Effector memory CD8-positive, alpha-beta T cell (primary cell): ENCODE measurements at regions not wholly inside any gene's neighbourhood (a gene's known extent, or its start where the extent isn't known, plus 50 kb on each side); places are given as distances from the start of the nearest gene placed in this dataset.
"Not testable (repeated sequence)": the region's sequence is repeated elsewhere in the genome, so short reads cannot be mapped to it uniquely, and the experiment has no call there.

Experiments
- ATAC-seq: fragments of 150-1000 bp; cut with Tn5 transposase; replicated peaks from 2 replicates; pipeline ENCODE4 v1.10.0; 2021; ENCODE audit warnings: mild to moderate bottlenecking, moderate library complexity
- DNase-seq, 3 experiments: peaks; one replicate each; pipeline ENCODE4 v3.0.0; 2021
- H3K27ac Mint-ChIP-seq, 2 donors: one replicate each; pipeline ENCODE4 v1.8.0; 2022; ENCODE audit warnings: mild to moderate bottlenecking in 2 of 2, mixed read lengths in 2 of 2, moderate library complexity in 2 of 2
- H3K27me3 Mint-ChIP-seq, 2 donors: one replicate each; pipeline ENCODE4 v1.8.0; 2022; ENCODE audit warnings: mixed read lengths in 2 of 2
- H3K36me3 Mint-ChIP-seq: one replicate; pipeline ENCODE4 v1.8.0; 2022; ENCODE audit warnings: mild to moderate bottlenecking, moderate library complexity, mixed read lengths; ENCODE audit not compliant: insufficient read depth
- H3K4me1 Mint-ChIP-seq, 2 donors: one replicate each; pipeline ENCODE4 v1.8.0; 2022; ENCODE audit warnings: low read depth in 2 of 2, mixed read lengths in 2 of 2
- H3K4me3 Mint-ChIP-seq, 2 donors: one replicate each; pipeline ENCODE4 v1.8.0; 2022; ENCODE audit warnings: mild to moderate bottlenecking in 2 of 2, mixed read lengths in 2 of 2, moderate library complexity in 2 of 2
- H3K9me3 Mint-ChIP-seq, 2 donors: one replicate each; pipeline ENCODE4 v1.8.0; 2022; ENCODE audit warnings: mixed read lengths in 2 of 2

DNA sequence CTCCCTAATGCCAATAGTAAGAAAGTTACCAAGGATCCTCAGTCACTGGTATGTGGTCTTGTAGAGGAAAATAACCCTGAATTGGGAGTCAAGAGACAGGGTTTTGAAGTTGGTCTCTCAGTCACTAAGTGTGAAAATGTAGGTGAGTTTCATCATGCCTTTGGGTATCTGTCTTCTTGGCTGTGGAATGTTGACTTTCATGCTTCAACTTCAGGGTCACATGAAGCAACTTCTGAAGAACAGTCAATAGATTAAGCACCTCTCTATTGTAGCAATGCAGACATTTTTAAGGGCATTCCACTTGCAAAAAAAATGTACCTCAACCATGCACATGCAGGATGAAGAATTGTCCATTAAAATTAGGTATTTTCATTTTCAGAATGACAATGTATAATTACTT is 194.6 kb downstream of the CSNK1G3 start:
- no peak overlapping the region for H3K27ac Mint-ChIP-seq
- DNase-seq = no peak
- no peaks in the 10 kb centered on the region for H3K27me3 Mint-ChIP-seq
- no peaks in the 10 kb centered on the region for H3K36me3 Mint-ChIP-seq
- no peak overlapping the region for H3K4me3 Mint-ChIP-seq
- no peaks in the 10 kb centered on the region for H3K9me3 Mint-ChIP-seq
- no peak for ATAC-seq
- H3K4me1 Mint-ChIP-seq = no peaks in the 10 kb centered on the region

DNA sequence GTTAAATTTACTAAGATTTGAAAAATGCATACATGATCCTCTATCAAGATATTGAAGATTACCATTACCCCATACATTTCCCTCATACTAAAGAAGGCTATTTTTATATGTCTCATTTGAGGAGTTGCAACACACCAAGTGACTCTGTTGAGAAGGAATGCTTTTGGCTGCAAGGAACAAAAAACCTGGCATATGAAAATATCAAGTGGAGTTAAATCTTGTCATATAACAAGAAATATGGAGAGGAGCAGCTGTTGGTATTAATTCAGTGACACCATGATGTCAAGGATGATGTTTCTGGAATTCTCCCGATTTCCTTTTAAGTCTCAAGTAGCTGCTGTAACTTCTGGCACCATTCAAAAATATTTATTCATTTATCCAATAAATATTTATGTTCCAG is 193.8 kb downstream of the CSNK1G3 start:
- Mint-ChIP-seq H3K9me3 (no peaks in the 10 kb centered on the region), H3K4me3 (no peak overlapping the region), H3K27me3 (no peaks in the 10 kb centered on the region), H3K27ac (no peak overlapping the region), H3K4me1 (no peaks in the 10 kb centered on the region), H3K36me3 (no peaks in the 10 kb centered on the region)
- DNase-seq = no peak
- ATAC-seq = no peak

DNA sequence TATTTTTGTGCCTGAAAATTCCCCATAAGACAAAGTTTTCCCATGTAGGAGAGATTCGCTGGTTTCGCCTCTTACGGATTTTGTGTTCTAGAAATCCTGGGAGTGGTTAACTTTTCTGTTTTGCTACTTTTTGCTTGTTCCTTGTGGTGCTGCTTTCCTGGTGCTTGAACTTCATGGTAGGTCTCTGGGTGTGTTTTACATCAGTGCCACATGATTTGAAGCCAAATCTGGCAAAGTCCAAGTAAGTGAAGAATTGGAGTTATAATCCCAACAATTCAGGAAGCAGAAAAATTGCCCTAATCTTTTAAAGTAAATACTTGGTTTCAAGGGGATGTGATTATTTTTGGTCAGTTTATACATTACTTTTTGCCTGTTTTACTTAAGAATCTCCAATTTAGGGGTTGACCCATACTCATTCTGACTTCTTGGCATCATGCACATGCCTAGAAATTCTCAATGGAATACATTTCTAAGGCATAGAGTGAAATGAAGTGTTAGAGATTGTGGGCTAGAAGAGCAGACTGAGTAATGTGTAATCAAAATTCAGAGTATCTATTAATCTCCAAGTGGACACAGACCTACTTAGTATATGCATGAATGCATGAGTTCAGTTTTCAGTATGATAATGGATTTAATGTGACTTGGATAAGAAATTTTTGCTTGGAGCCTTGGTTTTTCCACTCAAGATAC is 189.7 kb downstream of the CSNK1G3 start:
- no peaks in the 10 kb centered on the region for H3K9me3 Mint-ChIP-seq
- H3K36me3 Mint-ChIP-seq = no peaks in the 10 kb centered on the region
- no peaks in the 10 kb centered on the region for H3K27me3 Mint-ChIP-seq
- DNase-seq (no peak), ATAC-seq (no peak)
- H3K4me3 Mint-ChIP-seq = no peak overlapping the region
- H3K4me1 Mint-ChIP-seq = no peaks in the 10 kb centered on the region
- no peak overlapping the region for H3K27ac Mint-ChIP-seq

DNA sequence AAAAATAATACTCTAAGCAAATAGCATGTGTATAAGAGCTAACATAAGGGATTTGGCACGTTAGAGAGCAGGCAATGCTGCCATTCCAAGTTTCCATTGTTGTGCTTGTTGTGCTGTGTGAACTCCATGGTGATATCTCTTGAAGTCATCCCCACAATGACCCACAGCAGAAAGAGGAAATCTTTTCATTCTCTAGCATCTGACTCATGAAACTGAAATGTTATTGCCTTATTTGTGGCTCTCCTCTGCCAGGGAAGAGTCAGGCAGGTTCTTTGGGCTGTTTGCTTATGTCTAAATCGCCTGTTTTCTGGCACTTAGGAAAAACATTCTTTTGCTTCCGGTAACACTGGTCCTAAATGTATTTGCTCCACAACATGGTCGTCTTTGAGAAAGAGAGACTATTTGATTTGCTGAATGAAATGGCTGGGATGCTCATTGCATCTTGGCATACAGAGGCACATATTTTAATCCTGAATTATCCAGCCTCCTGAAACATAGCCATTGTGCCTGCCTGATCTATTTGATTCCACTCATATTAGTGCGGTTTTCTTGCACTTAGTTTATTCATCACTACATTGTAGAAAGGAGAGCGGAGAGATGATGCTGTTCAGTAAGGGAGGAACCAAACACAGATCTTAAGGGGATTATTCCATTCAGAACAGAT is 188.8 kb downstream of the CSNK1G3 start:
- H3K36me3 Mint-ChIP-seq = no peaks in the 10 kb centered on the region
- ATAC-seq = no peak

DNA sequence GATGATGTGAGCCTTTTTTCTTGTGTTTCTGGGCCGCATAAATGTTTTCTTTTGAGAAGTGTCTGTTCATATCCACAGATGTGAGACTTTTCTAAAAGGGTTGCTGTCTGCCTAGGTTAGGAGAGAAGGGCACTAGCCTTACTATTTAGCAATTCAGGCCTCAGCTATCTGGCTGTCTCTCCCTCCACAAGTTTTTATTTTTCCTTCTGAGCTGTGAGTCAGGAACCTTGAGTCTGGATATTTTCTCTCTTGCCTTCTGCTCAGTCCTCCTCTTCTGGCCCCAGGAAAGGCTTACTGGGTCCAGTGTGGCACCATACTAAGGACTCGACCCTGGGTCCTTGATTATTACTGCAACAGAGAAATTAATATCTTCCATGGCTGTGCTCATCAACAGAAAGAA is 187.6 kb downstream of the CSNK1G3 start:
- Mint-ChIP-seq H3K36me3 (no peaks in the 10 kb centered on the region), H3K27ac (no peak overlapping the region), H3K27me3 (no peaks in the 10 kb centered on the region), H3K4me1 (no peaks in the 10 kb centered on the region), H3K9me3 (no peaks in the 10 kb centered on the region), H3K4me3 (no peak overlapping the region)
- ATAC-seq = no peak
- DNase-seq = no peak

More for the DNA sequence above, 188.8 kb downstream of the CSNK1G3 start:
- H3K4me3 Mint-ChIP-seq = no peak overlapping the region
- DNase-seq = no peak
- no peaks in the 10 kb centered on the region for H3K9me3 Mint-ChIP-seq
- H3K4me1 Mint-ChIP-seq = no peaks in the 10 kb centered on the region
- no peak overlapping the region for H3K27ac Mint-ChIP-seq
- no peaks in the 10 kb centered on the region for H3K27me3 Mint-ChIP-seq

DNA sequence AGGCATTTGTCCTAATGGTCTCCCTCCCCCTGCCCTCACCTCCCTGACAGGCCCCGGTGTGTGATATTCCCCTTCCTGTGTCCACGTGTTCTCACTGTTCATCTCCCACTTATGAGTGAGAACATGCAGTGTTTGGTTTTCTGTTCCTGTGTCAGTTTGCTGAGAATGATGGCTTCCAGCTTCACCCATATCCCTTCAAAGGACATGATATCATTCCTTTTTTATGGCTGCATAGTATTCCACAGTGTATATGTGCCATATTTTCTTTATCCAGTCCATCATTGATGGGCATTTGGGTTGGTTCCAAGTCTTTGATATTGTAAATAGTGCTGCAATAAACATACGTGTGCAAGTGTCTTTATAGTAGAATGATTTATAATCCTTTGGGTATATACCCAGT is 187.0 kb downstream of the CSNK1G3 start:
- H3K27me3 Mint-ChIP-seq, H3K9me3 Mint-ChIP-seq, H3K4me1 Mint-ChIP-seq, H3K4me3 Mint-ChIP-seq, H3K27ac Mint-ChIP-seq, DNase-seq, ATAC-seq, H3K36me3 Mint-ChIP-seq: not testable (repeated sequence)

DNA sequence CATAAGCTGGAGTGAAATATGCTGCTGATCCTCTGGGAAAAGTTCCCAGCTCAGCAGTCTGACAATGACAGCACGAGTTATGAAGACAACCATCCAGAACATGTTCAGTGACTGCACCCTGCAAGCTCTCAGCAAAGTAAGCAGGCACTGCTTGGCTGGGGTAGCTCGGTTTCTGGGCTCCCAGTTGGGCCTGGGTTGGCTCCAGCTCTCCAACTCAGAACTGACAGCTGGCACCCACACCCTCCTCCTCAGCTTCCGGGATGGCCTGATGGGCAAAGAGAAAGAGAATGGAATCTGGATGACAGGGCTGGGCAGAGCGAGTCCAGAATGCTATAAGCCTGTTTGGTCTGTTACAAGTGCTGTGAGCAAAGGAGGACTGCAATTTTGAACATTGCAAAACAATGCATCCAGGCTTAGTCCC is 185.0 kb downstream of the CSNK1G3 start:
- H3K27ac Mint-ChIP-seq = no peak overlapping the region
- DNase-seq (no peak), ATAC-seq (no peak)
- peaks cover 3% of the 10 kb centered on the region for H3K36me3 Mint-ChIP-seq
- no peaks in the 10 kb centered on the region for H3K27me3 Mint-ChIP-seq
- H3K4me3 Mint-ChIP-seq = no peak overlapping the region
- H3K4me1 Mint-ChIP-seq = no peaks in the 10 kb centered on the region
- no peaks in the 10 kb centered on the region for H3K9me3 Mint-ChIP-seq

DNA sequence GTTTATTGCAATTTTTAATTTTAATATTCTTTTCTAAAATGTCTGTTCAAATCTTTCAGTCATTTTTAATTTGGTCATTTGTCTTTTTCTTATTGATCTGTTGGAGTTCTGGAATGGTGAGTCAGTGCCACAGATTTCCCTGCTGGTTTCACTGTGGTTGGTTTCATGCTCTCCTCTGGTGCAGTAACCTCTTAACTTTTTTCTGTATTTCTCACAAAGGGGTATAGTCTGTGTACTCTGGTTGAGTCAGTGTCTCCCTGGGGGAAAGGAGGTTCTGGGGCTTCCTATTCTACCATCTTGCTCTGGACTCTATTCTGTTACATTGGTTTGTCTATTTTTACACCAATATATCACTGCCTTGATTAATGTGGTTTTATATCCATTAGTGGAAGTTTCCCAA is 178.8 kb downstream of the CSNK1G3 start:
- H3K27me3 Mint-ChIP-seq = no peaks in the 10 kb centered on the region
- ATAC-seq = no peak
- H3K4me1 Mint-ChIP-seq = no peaks in the 10 kb centered on the region
- no peak overlapping the region for H3K27ac Mint-ChIP-seq
- DNase-seq = no peak
- peaks cover 0 to 3% of the 10 kb centered on the region in 2 donors for H3K9me3 Mint-ChIP-seq
- H3K36me3 Mint-ChIP-seq = peaks cover 3% of the 10 kb centered on the region
- H3K4me3 Mint-ChIP-seq = no peak overlapping the region

DNA sequence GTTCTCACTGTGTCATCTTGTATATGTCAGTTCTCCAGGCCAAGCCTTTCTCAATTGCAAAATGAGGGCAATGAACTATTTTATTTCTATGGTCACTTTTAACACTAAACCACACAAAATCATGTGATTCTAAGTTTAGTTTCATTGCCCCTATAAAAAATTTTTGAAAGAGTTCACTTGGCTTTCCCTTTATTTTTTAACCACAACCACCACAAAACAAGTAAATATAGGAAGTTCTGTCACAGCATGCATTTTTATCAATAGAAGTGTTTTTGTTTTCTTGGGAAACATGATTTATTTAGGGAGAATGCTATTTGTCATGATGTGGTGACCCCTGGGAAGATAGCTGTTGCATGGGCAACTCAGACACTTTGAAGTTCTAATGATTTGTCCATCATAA is 169.1 kb downstream of the CSNK1G3 start:
- peaks cover 2 to 22% of the 10 kb centered on the region in 2 donors for H3K9me3 Mint-ChIP-seq
- H3K4me3 Mint-ChIP-seq = no peak overlapping the region
- no peak overlapping the region for H3K27ac Mint-ChIP-seq
- H3K4me1 Mint-ChIP-seq = no peaks in the 10 kb centered on the region
- ATAC-seq = no peak
- H3K36me3 Mint-ChIP-seq = no peaks in the 10 kb centered on the region
- DNase-seq = no peak
- peaks cover 0 to 10% of the 10 kb centered on the region in 2 donors for H3K27me3 Mint-ChIP-seq

DNA sequence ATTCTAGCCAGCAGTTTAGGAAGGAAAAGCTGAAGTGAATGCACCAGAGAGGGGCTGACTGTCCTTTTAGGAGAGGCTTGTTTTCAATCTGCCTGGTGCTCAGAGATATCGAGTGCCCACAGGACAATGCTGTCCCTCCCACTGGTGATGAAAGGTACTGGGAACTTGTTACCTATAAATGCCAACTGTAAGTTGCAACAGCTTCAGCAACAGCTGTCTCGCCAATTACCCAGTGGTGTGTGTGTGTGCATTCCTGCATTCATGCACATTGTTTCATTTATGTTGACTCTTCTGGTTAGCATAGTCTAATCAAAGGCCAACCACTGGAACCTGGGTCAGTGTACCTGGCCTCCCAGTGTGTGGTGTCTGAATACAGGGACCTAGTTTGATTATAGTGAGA is 161.1 kb downstream of the CSNK1G3 start:
- Mint-ChIP-seq H3K27me3 (peaks cover 10 to 20% of the 10 kb centered on the region in 2 donors), H3K36me3 (no peaks in the 10 kb centered on the region), H3K4me3 (no peak overlapping the region), H3K9me3 (no peaks in the 10 kb centered on the region), H3K27ac (no peak overlapping the region), H3K4me1 (no peaks in the 10 kb centered on the region)
- DNase-seq (no peak), ATAC-seq (no peak)

DNA sequence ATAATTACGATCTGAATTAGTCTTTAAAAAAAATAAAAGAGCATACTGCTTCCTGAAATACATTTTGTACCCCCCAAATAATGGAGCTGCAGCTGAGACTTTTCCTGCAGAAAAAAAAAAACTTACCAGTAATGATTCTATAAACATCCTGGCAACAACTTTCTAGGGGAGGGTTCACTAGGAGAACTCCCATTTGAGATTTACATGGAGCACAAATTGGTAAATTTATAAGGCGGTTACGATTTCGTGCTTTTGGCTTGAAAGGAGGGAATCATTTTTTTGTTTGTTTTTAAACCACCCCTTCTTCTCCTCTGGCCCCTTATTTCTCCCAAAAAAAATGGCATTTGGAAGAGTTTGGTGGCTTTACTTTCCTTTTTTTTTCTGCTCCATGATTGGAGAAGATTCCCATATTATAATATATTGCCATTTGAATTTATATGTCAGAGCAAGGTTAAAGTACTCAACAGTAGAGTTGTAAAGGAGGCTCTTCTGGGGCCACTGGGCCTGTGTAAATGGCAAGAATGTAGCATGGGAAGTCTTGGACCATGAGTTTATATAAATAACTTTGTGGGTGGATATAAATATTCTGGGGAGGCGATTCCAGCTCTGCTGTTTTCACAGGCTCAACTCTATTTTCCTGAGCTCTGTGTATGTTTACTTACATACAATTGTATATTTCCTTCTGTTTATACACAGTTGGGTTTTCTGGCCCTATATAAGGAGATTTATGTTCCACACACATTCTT is 159.9 kb downstream of the CSNK1G3 start:
- Mint-ChIP-seq H3K27me3 (peaks cover 12 to 22% of the 10 kb centered on the region in 2 donors), H3K9me3 (no peaks in the 10 kb centered on the region), H3K27ac (no peak overlapping the region), H3K4me3 (no peak overlapping the region), H3K4me1 (no peaks in the 10 kb centered on the region), H3K36me3 (no peaks in the 10 kb centered on the region)
- no peak for ATAC-seq
- DNase-seq = no peak

DNA sequence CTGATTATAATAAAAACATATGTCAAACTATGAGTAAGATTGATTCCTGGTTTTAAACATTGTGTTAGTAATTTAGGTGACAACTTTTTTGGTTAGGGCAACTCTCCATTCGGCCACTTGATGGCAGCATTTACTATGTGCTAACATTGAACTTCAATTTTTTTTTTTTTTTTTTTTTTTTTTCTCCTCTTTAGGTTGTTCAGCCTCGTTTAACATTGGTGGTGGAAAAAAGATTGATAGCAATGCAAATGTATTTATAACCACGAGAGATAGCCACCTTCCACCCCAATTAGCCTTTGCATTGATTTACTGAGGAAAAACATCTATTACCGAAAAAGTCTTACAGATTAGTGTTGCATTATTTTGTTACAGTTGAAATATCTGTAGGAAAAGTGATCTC is 159.1 kb downstream of the CSNK1G3 start:
- DNase-seq (peak; percentile 10 to 37 (median 16)), ATAC-seq (no peak)
- Mint-ChIP-seq H3K27me3 (peaks cover 12 to 22% of the 10 kb centered on the region in 2 donors), H3K9me3 (no peaks in the 10 kb centered on the region), H3K27ac (no peak overlapping the region), H3K4me3 (no peak overlapping the region), H3K36me3 (no peaks in the 10 kb centered on the region), H3K4me1 (peaks cover 0 to 3% of the 10 kb centered on the region in 2 donors)
